ENCODE measurements at regions not wholly inside any gene's neighbourhood (a gene's known extent, or its start where the extent isn't known, plus 50 kb on each side); places are given as distances from the start of the nearest gene placed in this dataset.

GRCh38 chr18:41558715-41559114 lies 396.3 kb upstream of the PIK3C3 start:
- Mint-ChIP-seq H3K9me3 (ENCODE audit: unreplicated experiment) (no peaks in the 10 kb centered on the region), H3K4me1 (ENCODE audit: low read depth, unreplicated experiment) (no peaks in the 10 kb centered on the region), H3K27ac (ENCODE audit: unreplicated experiment) (no peak overlapping the region), H3K27me3 (ENCODE audit: insufficient read depth, unreplicated experiment) (no peaks in the 10 kb centered on the region), H3K36me3 (ENCODE audit: insufficient read depth, unreplicated experiment) (no peaks in the 10 kb centered on the region), H3K4me3 (ENCODE audit: unreplicated experiment) (no peak overlapping the region)
- CTCF ChIA-PET, result no interaction called here
- no peak overlapping the region for H3K4me3 ChIP-seq (ENCODE audit: low read depth, low read length)
- intact Hi-C loops (cut with micrococcal nuclease; ENCODE audit: unreplicated experiment), result no loop called here
- POLR2A ChIA-PET, result no interaction called here
- DNase-seq, result no peak
- H3K36me3 ChIP-seq (ENCODE audit: control insufficient read depth, insufficient read depth, low read length), result no peaks in the 10 kb centered on the region
- no peaks in the 10 kb centered on the region for H3K9me3 ChIP-seq
- no peak for TF ChIP-seq CTCF (IDR thresholded peaks at IDR 0.05; ENCODE audit: insufficient read depth in 1 of 2, low read depth in 1 of 2, low read length in 1 of 2, severe bottlenecking in 1 of 2, unreplicated experiment in 1 of 2)
- H3K4me1 ChIP-seq, result no peaks in the 10 kb centered on the region
- BruUV-seq (replicated peaks), result no TSS peak
- H3K27me3 ChIP-seq (replicated peaks; ENCODE audit: control insufficient read depth, insufficient read depth, low read length), result no peaks in the 10 kb centered on the region

GRCh38 chr18:41553716-41554115 lies 401.3 kb upstream of the PIK3C3 start:
- BruUV-seq (replicated peaks), result no TSS peak
- no peak for DNase-seq
- H3K27me3 Mint-ChIP-seq (ENCODE audit: insufficient read depth, unreplicated experiment), result peaks cover 3% of the 10 kb centered on the region

GRCh38 chr18:41548521-41549260 lies 406.3 kb upstream of the PIK3C3 start:
- Histone ChIP-seq H3K36me3 (ENCODE audit: control insufficient read depth, insufficient read depth, low read length) (no peaks in the 10 kb centered on the region), H3K9me3 (no peaks in the 10 kb centered on the region), H3K27me3 (replicated peaks; ENCODE audit: control insufficient read depth, insufficient read depth, low read length) (no peaks in the 10 kb centered on the region), H3K4me1 (no peaks in the 10 kb centered on the region), H3K4me3 (ENCODE audit: low read depth, low read length) (no peak overlapping the region)
- ChIA-PET POLR2A (no interaction called here), CTCF (no interaction called here)
- Mint-ChIP-seq H3K27me3 (ENCODE audit: insufficient read depth, unreplicated experiment) (peaks cover 3% of the 10 kb centered on the region), H3K27ac (ENCODE audit: unreplicated experiment) (no peak overlapping the region), H3K9me3 (ENCODE audit: unreplicated experiment) (no peaks in the 10 kb centered on the region), H3K36me3 (ENCODE audit: insufficient read depth, unreplicated experiment) (no peaks in the 10 kb centered on the region), H3K4me1 (ENCODE audit: low read depth, unreplicated experiment) (no peaks in the 10 kb centered on the region), H3K4me3 (ENCODE audit: unreplicated experiment) (no peak overlapping the region)
- no peak for DNase-seq
- no TSS peak for BruUV-seq (replicated peaks)
- intact Hi-C loops (cut with micrococcal nuclease; ENCODE audit: unreplicated experiment), result no loop called here
- TF ChIP-seq CTCF (IDR thresholded peaks at IDR 0.05; ENCODE audit: insufficient read depth in 1 of 2, low read depth in 1 of 2, low read length in 1 of 2, severe bottlenecking in 1 of 2, unreplicated experiment in 1 of 2), result no peak

More at GRCh38 chr18:41553716-41554115, 401.3 kb upstream of the PIK3C3 start:
- Mint-ChIP-seq H3K9me3 (ENCODE audit: unreplicated experiment) (no peaks in the 10 kb centered on the region), H3K36me3 (ENCODE audit: insufficient read depth, unreplicated experiment) (no peaks in the 10 kb centered on the region), H3K27ac (ENCODE audit: unreplicated experiment) (no peak overlapping the region), H3K4me3 (ENCODE audit: unreplicated experiment) (no peak overlapping the region), H3K4me1 (ENCODE audit: low read depth, unreplicated experiment) (no peaks in the 10 kb centered on the region)
- H3K27me3 ChIP-seq (replicated peaks; ENCODE audit: control insufficient read depth, insufficient read depth, low read length), result no peaks in the 10 kb centered on the region
- H3K4me3 ChIP-seq (ENCODE audit: low read depth, low read length), result no peak overlapping the region
- no peaks in the 10 kb centered on the region for H3K4me1 ChIP-seq
- TF ChIP-seq CTCF (IDR thresholded peaks at IDR 0.05; ENCODE audit: insufficient read depth in 1 of 2, low read depth in 1 of 2, low read length in 1 of 2, severe bottlenecking in 1 of 2, unreplicated experiment in 1 of 2), result no peak
- no peaks in the 10 kb centered on the region for H3K9me3 ChIP-seq
- ChIA-PET CTCF (no interaction called here), POLR2A (no interaction called here)
- no peaks in the 10 kb centered on the region for H3K36me3 ChIP-seq (ENCODE audit: control insufficient read depth, insufficient read depth, low read length)
- intact Hi-C loops (cut with micrococcal nuclease; ENCODE audit: unreplicated experiment), result no loop called here

Measured in Caco-2 (cell line).